SK-N-SH (cell line): ENCODE measurements at regions not wholly inside any gene's neighbourhood (a gene's known extent, or its start where the extent isn't known, plus 50 kb on each side); places are given as distances from the start of the nearest gene placed in this dataset.

Experiments used
- CTCF ChIA-PET: fragments of 300-600, 350-600 bp; formaldehyde crosslinking; extraction: SDS; loops from one replicate; lab custom pipeline; 2021; lab: Yijun Ruan, JAX
- POLR2A ChIA-PET: fragments of 350-600 bp; sonication (Branson Sonifier 250); formaldehyde crosslinking; extraction: SDS; loops from one replicate; lab custom pipeline; 2020; ENCODE audit warnings: antibody characterized with exemption, inconsistent platforms; lab: Yijun Ruan, JAX
- DNase-seq: peaks from one replicate; pipeline ENCODE4 v3.0.0; 2012
- H2AFZ ChIP-seq: fragments of 200-600 bp; sonication (generic); 2 replicates; pipeline ENCODE4 v1.8.1; 2016; ENCODE audit warnings: antibody characterized with exemption, mild to moderate bottlenecking, low read depth
- H3F3A ChIP-seq: fragments of 200-600 bp; sonication (generic); replicated peaks from 2 replicates; pipeline ENCODE3; 2016; ENCODE audit warnings: antibody characterized with exemption, mild to moderate bottlenecking; ENCODE audit not compliant: insufficient read depth
- H3K27ac ChIP-seq, 2 experiments: fragments of 200-500 bp in 1 of 2; fragments of 200-600 bp in 1 of 2; sonication (Bioruptor generic) in 1 of 2; sonication (generic), shearing (Covaris generic) in 1 of 2; 2 replicates each; pipeline versions ENCODE4 v1.5.1 to v1.6.1; 2014 to 2016; ENCODE audit warnings: low read depth in 2 of 2, inconsistent platforms in 1 of 2, low read length in 1 of 2, mild to moderate bottlenecking in 1 of 2, mixed read lengths in 1 of 2
- H3K27me3 ChIP-seq: fragments of 200-600 bp; sonication (generic), shearing (Covaris generic); 2 replicates; pipeline ENCODE4 v1.6.1; 2016; ENCODE audit warnings: mixed run types; ENCODE audit not compliant: insufficient read depth
- H3K36me3 ChIP-seq, 2 experiments: fragments of 200-500 bp in 1 of 2; fragments of 200-600 bp in 1 of 2; sonication (Bioruptor generic) in 1 of 2; sonication (generic) in 1 of 2; replicated peaks in 1 of 2; 2 replicates each; pipeline versions ENCODE3 to v1.5.1; 2014 to 2016; ENCODE audit warnings: low read length in 1 of 2, mild to moderate bottlenecking in 1 of 2; ENCODE audit not compliant: insufficient read depth in 2 of 2, control insufficient read depth in 1 of 2
- H3K4me1 ChIP-seq, 2 experiments: fragments of 200-500 bp in 1 of 2; fragments of 200-600 bp in 1 of 2; sonication (Bioruptor generic) in 1 of 2; sonication (generic), shearing (Covaris generic) in 1 of 2; 2 replicates each; pipeline versions ENCODE4 v1.5.1 to v1.6.1; 2014 to 2016; ENCODE audit warnings: low read depth in 1 of 2, low read length in 1 of 2, mixed run types in 1 of 2; ENCODE audit not compliant: insufficient read depth in 2 of 2, control insufficient read depth in 1 of 2
- H3K4me2 ChIP-seq: fragments of 200-600 bp; sonication (generic), shearing (Covaris generic); 2 replicates; pipeline ENCODE4 v1.6.1; 2017; ENCODE audit warnings: mixed run types
- H3K4me3 ChIP-seq, 2 experiments: fragments of 200-500 bp in 1 of 2; fragments of 200-600 bp in 1 of 2; sonication (Bioruptor generic) in 1 of 2; sonication (generic), shearing (Covaris generic) in 1 of 2; 2 replicates each; pipeline versions ENCODE4 v1.5.1 to v1.8.1; 2014 to 2016; ENCODE audit warnings: low read depth in 2 of 2, inconsistent platforms in 1 of 2, low read length in 1 of 2, mild to moderate bottlenecking in 1 of 2, mixed read lengths in 1 of 2, moderate library complexity in 1 of 2
- H3K79me2 ChIP-seq: fragments of 200-600 bp; sonication (generic); 2 replicates; pipeline ENCODE4 v1.8.1; 2017; ENCODE audit warnings: mild to moderate bottlenecking; ENCODE audit not compliant: insufficient read depth
- H3K9ac ChIP-seq: fragments of 200-600 bp; sonication (generic); 2 replicates; pipeline ENCODE4 v1.6.1; 2017; ENCODE audit warnings: mixed run types
- H3K9me2 ChIP-seq: fragments of 200-600 bp; sonication (generic); 2 replicates; pipeline ENCODE4 v1.6.1; 2017; ENCODE audit warnings: mixed run types
- H3K9me3 ChIP-seq: fragments of 200-600 bp; sonication (generic); 2 replicates; pipeline ENCODE4 v1.6.1; 2017; ENCODE audit warnings: mixed run types, mild to moderate bottlenecking, moderate library complexity
- H4K20me1 ChIP-seq: fragments of 200-600 bp; sonication (generic); 2 replicates; pipeline ENCODE4 v1.6.1; 2017; ENCODE audit warnings: mild to moderate bottlenecking, mixed run types; ENCODE audit not compliant: insufficient read depth
- CHD2 ChIP-seq: fragments of 150-350 bp; IDR thresholded peaks from 2 replicates; pipeline ENCODE4 v1.6.1; 2018; ENCODE audit warnings: low read length; ENCODE audit not compliant: partially characterized antibody
- ELF1 ChIP-seq: IDR thresholded peaks from 2 replicates; pipeline ENCODE4 v1.4.0; 2012
- FOSL2 ChIP-seq: IDR thresholded peaks from 2 replicates; pipeline ENCODE4 v1.4.0; 2012; ENCODE audit warnings: low read depth, mild to moderate bottlenecking, moderate library complexity, borderline replicate concordance
- FOXJ3 ChIP-seq: sonication (generic); formaldehyde crosslinking; IDR thresholded peaks from 2 replicates; pipeline ENCODE4 v1.5.1; 2020; ENCODE audit warnings: mild to moderate bottlenecking, missing genetic modification reagents
- FOXM1 ChIP-seq: IDR thresholded peaks from 2 replicates; pipeline ENCODE4 v1.4.0; 2012; ENCODE audit warnings: low read depth, mild to moderate bottlenecking
- GABPA ChIP-seq: IDR thresholded peaks from 2 replicates; pipeline ENCODE4 v1.4.0; 2012; ENCODE audit warnings: low read depth, mild to moderate bottlenecking
- GATA2 ChIP-seq: sonication (generic); formaldehyde crosslinking; IDR thresholded peaks from 2 replicates; pipeline ENCODE4 v1.5.0; 2020; ENCODE audit warnings: mild to moderate bottlenecking, missing genetic modification reagents
- IRF3 ChIP-seq: fragments of 150-350 bp; IDR thresholded peaks from 2 replicates; pipeline ENCODE4 v1.6.1; 2016; ENCODE audit warnings: mild to moderate bottlenecking, low read depth, low read length
- MEF2A ChIP-seq: IDR thresholded peaks from 2 replicates; pipeline ENCODE4 v1.4.0; 2012; ENCODE audit warnings: low read depth, borderline replicate concordance
- PBX3 ChIP-seq: IDR thresholded peaks from 2 replicates; pipeline ENCODE4; 2012
- RCOR1 ChIP-seq: fragments of 150-350 bp; IDR thresholded peaks from 2 replicates; pipeline ENCODE4 v1.6.1; 2017; ENCODE audit warnings: antibody characterized with exemption, low read length
- SIN3A ChIP-seq: IDR thresholded peaks from 2 replicates; pipeline ENCODE4 v1.6.1; 2012; ENCODE audit warnings: low read depth, mild to moderate bottlenecking, low read length, moderate library complexity, borderline replicate concordance
- SMC3 ChIP-seq: IDR thresholded peaks from 2 replicates; pipeline ENCODE4 v1.6.1; 2012; ENCODE audit warnings: low read depth, low read length, improper control_type of control experiment
- TAF1 ChIP-seq: IDR thresholded peaks from 2 replicates; pipeline ENCODE4 v1.6.1; 2012; ENCODE audit warnings: low read depth, mild to moderate bottlenecking, low read length, moderate library complexity, borderline replicate concordance
- USF2 ChIP-seq: fragments of 150-350 bp; IDR thresholded peaks from 2 replicates; pipeline ENCODE4 v1.6.1; 2017; ENCODE audit warnings: antibody characterized with exemption, low read length, low read depth, borderline replicate concordance
- ZBTB33 ChIP-seq: IDR thresholded peaks from 2 replicates; pipeline ENCODE4 v1.4.0; 2012; ENCODE audit warnings: low read depth, borderline replicate concordance
- WGBS: methylation state at CpG from one replicate; pipeline ENCODE4 v1.1.6; 2017; ENCODE audit warnings: low lambda C conversion rate; 5-methylcytosine and 5-hydroxymethylcytosine counted together

GRCh38 chr6:138719744-138720143 lies 53.8 kb upstream of the CCDC28A start:
- CTCF ChIA-PET, result no interaction called here
- Histone ChIP-seq H3K79me2 (no peaks in the 10 kb centered on the region), H3F3A (no peaks in the 10 kb centered on the region), H3K27me3 (no peaks in the 10 kb centered on the region; the same call in 1 of the 2 replicates), H2AFZ (no peak overlapping the region), H3K9me2 (no peaks in the 10 kb centered on the region), H3K4me2 (no peak overlapping the region), H3K4me1 (no peaks in the 10 kb centered on the region), H3K4me3 (no peak overlapping the region)
- POLR2A ChIA-PET, result no interaction called here
- WGBS, result 24% methylated on average over 1 of the region's 1 CpG
- DNase-seq, result no peak
- TF ChIP-seq ZBTB33 (no peak), PBX3 (no peak), GATA2 (CRISPR knock-in tag) (no peak), SMC3 (no peak), RCOR1 (no peak)
- TF ChIP-seq, all 33 proteins: peak for 0
- Histone ChIP-seq H3K9me3 (no peaks in the 10 kb centered on the region), H3K36me3 (no peaks in the 10 kb centered on the region), H3K9ac (no peak overlapping the region), H4K20me1 (no peaks in the 10 kb centered on the region), H3K27ac (no peak overlapping the region)

- ChIA-PET POLR2A (no interaction called here), CTCF (interaction anchor here (1.0 to 1.5 kb wide), 2 partner anchors 42 to 132 kb away, joined by 3 read pairs; no protein-coding TSS in a partner anchor)
- Histone ChIP-seq H3K4me1 (no peaks in the 10 kb centered on the region), H2AFZ (no peak overlapping the region), H3K36me3 (no peaks in the 10 kb centered on the region), H3K4me3 (no peak overlapping the region), H3K4me2 (no peak overlapping the region), H3K9me3 (no peaks in the 10 kb centered on the region), H3K79me2 (no peaks in the 10 kb centered on the region), H3K27ac (no peak overlapping the region), H3F3A (no peaks in the 10 kb centered on the region), H4K20me1 (no peaks in the 10 kb centered on the region), H3K27me3 (no peaks in the 10 kb centered on the region; the same call in 1 of the 2 replicates), H3K9me2 (no peaks in the 10 kb centered on the region), H3K9ac (no peak overlapping the region)
- no peak for DNase-seq
- 6% methylated on average over 4 of the region's 4 CpGs for WGBS
- TF ChIP-seq GABPA (no peak), FOXM1 (no peak), CHD2 (no peak), ELF1 (no peak), FOXJ3 (CRISPR knock-in tag) (no peak), GATA2 (CRISPR knock-in tag) (no peak), MEF2A (no peak), ZBTB33 (no peak), USF2 (no peak), IRF3 (no peak), FOSL2 (no peak), PBX3 (no peak), SMC3 (no peak), TAF1 (no peak), SIN3A (no peak)
These were observed 50.9 kb upstream of the CCDC28A start for GRCh38 chr6:138722425-138723371.
